ENCODE measurements at regions not wholly inside any gene's neighbourhood (a gene's known extent, or its start where the extent isn't known, plus 50 kb on each side); places are given as distances from the start of the nearest gene placed in this dataset.
A peak's percentile ranks its signal among the peaks of the same experiment; 100 is the strongest.
"Not testable (repeated sequence)": the region's sequence is repeated elsewhere in the genome, so short reads cannot be mapped to it uniquely, and the experiment has no call there.

GRCh38 chr13:80972857-80973478, 632.0 kb upstream of the SPRY2 start:
- no peak for DNase-seq (ENCODE audit: low read depth, low spot score)

GRCh38 chr13:80965097-80965496, 624.2 kb upstream of the SPRY2 start:
- DNase-seq (ENCODE audit: low read depth, low spot score) = no peak

DNA sequence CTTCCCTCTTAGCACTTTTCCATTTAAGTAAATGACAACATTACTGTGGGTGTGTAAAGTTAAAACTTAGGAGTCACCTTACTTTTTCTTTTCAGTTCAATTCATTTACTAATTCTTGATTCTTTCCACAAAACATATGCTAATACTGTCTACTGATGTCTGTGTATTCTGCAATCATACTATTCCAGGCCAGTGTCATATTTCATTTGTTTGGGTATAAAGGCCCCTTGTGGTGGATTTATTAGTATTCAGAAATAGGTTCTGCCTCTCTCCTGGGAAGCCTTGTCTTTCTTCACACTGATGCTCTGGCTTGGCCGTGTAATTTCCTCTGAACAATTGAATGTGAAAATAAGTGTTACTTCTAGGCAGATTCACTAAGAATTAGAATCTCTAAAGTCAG, 621.9 kb upstream of the SPRY2 start:
- DNase-seq (ENCODE audit: low read depth, low spot score) = no peak

DNA sequence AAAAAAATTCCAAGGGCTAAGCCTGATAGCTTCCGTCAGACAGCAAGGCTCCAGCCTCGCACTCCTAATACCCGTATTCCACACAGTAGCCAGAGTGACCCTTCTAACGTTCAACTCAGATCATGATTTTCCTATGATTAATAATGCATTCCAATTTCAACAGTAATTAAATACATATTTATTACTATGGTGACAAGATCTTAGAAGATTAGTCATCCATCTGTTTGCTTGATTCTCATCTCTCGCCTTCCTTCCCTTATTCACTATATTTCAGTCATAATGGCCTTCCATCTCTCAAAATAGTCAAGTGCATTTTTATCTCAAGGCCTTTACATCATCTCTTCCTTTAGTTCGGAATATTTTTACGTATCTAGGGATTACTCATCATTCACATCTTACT, 621.2 kb upstream of the SPRY2 start:
- DNase-seq (ENCODE audit: low read depth, low spot score) = no peak

DNA sequence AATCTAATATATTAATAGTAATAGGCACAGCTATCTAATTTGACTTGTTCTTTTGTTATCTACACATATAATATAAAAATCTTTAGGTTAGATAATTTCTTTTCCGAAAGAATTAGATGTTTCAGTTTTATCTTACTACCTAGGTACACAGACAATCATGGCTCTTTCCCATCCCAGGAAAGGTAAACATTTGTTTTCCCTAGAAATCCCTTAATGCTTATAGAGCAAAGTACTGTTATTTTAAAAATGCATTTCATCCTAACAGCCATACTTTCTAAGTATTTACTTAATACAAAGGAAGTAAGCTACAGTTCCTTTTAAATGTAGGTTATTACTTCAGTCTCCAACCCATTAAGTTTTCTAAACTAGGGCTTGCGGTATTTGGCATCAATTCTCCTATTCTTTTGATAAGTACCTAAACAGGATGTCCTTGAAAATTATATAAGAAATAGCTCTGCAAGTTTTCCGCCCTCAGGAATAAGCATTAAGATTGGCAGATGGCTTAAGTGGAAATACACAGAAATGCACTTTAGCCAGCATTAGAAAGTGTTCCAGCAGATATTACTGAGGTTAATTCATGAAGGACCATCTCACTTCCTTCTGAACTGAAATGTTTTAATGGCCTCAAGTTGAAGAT, 616.2 kb upstream of the SPRY2 start:
- DNase-seq (ENCODE audit: low read depth, low spot score) = no peak

GRCh38 chr13:80955501-80955900, 614.6 kb upstream of the SPRY2 start:
- no peak for DNase-seq (ENCODE audit: low read depth, low spot score)

DNA sequence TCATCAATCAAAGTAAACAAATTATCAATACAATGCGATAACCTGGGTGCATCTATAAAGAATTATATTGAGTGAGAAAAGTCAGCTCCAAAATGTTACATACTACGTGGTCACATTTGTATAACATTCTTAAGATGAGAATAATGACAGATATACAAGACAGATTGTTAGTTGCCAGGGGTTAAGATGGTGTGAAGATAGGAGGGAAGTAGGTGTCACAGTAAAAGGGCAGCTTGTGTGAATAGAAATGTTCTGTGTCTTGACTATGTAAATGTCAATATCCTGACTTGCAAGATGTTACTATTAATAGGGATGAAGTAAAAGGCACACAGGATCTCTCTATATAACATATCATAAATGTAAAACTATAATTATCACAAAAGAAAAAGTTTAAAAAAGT, 611.2 kb upstream of the SPRY2 start:
- DNase-seq (ENCODE audit: low read depth, low spot score) = no peak

DNA sequence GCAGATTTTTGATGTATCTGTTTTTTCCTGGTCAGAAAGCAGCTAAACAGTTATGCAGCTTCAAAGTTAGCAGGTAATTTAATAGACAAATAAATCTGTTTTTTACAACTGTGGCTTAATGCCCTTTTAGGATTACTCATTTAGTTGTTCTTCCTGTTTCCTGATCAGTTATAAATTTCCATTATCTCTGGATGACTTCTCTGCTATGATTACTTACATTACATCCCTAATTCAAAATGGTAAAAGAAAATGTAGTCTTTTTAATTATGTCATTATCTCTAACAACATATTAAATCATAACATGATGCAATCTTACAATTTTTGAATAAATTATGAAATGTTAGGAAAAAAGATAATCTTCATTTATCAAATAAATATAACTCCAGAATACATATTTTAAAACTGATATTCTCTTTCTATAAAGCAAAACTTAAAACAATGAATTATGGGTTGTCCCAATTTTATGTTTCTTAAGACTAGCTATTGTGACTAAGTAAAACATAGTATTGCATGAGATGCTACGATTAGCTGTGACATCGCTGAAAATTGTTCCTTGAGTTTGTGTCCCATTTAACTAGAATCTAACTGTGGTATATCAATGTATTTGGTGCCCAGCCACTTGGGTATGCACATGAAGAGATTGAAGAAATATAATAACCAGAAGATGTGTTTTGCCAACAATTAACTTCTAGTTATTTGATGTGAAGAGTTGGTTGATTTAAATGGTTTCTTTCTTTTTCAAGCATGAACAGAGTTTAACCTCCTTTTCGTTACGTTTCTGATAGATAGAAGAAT, 605.3 kb upstream of the SPRY2 start:
- no peak for DNase-seq (ENCODE audit: low read depth, low spot score)

DNA sequence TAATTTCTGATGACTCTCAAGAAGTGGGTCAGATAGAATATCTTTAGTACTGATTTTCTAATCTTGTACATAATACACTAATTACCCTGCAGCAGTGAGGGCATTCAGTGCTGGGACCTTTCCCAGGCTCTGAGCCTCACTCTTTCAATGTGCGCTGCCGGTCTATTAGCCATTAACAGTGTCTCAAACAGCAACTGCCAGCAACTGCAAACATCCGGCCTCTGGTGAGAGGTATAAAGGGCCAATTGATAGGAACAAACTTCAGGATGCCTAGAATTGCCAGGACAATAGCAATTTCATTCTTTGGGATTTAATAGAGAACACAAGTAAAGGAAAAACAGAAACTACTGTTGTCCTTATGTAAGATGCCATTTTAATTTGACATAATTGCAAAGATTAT, 604.4 kb upstream of the SPRY2 start:
- DNase-seq (ENCODE audit: low read depth, low spot score) = peak; percentile 65

- no peak for DNase-seq (ENCODE audit: low read depth, low spot score)
These were observed 598.7 kb upstream of the SPRY2 start for GRCh38 chr13:80939581-80939980.

GRCh38 chr13:80931766-80932165, 590.8 kb upstream of the SPRY2 start:
- DNase-seq (ENCODE audit: low read depth, low spot score) = no peak

- DNase-seq (ENCODE audit: low read depth, low spot score) = no peak
These were observed 590.2 kb upstream of the SPRY2 start for GRCh38 chr13:80931118-80931517.

DNA sequence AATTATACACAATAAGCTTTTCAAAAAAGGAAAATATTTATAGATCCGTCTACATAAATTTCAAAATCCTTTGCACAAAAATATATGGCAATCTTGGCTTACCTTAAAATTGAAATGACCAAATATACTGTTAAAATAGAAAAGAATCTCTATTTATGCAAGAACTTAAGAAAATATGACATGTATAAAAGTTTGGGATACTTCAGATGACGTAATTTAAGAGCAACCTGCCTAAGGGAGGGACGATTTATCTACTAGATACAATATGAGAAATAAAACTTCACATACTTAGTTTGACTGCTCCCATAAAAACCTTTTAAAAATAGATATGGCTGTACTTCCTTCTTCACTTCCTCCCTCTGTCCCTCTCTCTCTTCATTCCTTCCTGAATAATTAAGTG, 587.3 kb upstream of the SPRY2 start:
- DNase-seq (ENCODE audit: low read depth, low spot score) = no peak

DNA sequence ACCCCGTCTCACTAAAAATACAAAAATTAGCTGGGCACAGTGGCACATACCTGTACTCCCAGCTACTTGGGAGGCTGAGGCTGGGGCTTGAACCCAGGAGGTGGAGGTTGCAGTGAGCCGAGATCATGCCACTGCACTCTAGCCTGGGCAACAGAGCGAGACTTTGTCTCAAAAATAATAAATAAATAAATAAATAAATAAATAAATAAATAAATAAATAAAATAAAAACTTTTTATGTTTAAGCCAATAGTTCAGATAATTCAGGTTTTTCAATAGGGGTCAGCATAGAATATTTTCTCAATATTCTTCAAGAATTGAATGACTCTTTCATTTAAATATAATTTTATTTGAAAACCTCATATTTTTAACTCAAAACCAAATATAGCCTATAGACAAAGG, 585.1 kb upstream of the SPRY2 start:
- not testable (repeated sequence) for DNase-seq (ENCODE audit: low read depth, low spot score)

GRCh38 chr13:80924596-80924995, 583.7 kb upstream of the SPRY2 start:
- DNase-seq (ENCODE audit: low read depth, low spot score) = no peak

DNA sequence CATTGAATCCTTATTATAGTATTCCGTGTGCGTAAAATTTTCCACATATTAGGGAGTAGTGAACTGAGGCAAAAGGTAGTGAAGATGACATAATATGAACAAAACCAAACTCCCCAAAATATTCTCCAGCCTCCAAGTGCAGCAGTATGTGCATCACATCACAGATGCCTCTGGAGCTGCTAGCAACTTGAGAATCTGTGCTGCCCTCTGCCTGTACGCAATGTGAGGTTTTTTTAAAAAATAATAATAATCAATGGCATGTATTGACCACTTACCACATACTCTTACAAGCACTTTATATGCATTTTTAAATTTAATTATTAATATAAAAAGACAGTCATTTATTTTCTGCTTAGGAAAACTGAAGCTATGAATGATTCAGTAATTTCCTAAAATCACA, 583.0 kb upstream of the SPRY2 start:
- DNase-seq (ENCODE audit: low read depth, low spot score) = no peak

DNA sequence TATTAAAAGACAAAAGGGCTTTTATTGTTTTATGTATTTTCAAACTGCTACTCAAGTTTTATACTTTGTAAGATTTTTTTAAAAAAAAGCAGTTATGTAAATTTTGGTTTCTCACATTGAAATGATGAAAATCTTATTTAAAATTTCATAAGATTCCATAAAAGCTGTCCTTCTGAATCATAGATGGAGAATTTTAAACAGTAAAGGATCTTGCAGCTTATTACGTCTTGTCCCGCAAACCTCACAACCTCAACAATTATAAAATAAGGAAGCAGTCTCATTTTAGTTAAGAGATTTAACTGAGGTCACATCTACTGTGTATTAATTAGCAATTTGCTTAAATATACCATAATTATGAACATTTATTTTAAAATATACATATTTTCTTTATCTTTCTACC, 581.0 kb upstream of the SPRY2 start:
- DNase-seq (ENCODE audit: low read depth, low spot score) = no peak

- no peak for DNase-seq (ENCODE audit: low read depth, low spot score)
These were observed 580.6 kb upstream of the SPRY2 start for GRCh38 chr13:80921541-80921940.

- DNase-seq (ENCODE audit: low read depth, low spot score) = no peak
These were observed 565.9 kb upstream of the SPRY2 start for GRCh38 chr13:80906860-80907259.

- no peak for DNase-seq (ENCODE audit: low read depth, low spot score)
These were observed 563.5 kb upstream of the SPRY2 start for GRCh38 chr13:80904386-80904785.

GRCh38 chr13:80903911-80904310, 563.0 kb upstream of the SPRY2 start:
- no peak for DNase-seq (ENCODE audit: low read depth, low spot score)

DNA sequence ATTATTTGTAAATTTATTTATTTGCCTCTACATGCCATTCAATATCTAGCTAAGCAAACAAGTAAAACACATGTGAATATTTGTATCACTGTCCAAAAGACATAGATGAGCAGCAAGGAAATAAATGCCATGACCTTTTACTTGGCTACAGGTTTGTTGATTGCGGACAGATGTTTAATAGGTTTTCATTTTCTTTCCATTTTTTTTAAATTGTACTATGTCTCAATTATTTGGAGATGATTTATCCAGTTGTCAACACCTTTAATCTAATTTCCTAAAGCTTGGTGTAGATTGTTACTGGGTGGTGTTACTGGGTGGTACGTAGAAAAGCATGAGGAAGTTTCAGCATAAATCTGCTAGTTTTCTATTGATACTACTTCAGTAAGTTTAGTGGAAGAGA, 560.6 kb upstream of the SPRY2 start:
- DNase-seq (ENCODE audit: low read depth, low spot score) = no peak

DNA sequence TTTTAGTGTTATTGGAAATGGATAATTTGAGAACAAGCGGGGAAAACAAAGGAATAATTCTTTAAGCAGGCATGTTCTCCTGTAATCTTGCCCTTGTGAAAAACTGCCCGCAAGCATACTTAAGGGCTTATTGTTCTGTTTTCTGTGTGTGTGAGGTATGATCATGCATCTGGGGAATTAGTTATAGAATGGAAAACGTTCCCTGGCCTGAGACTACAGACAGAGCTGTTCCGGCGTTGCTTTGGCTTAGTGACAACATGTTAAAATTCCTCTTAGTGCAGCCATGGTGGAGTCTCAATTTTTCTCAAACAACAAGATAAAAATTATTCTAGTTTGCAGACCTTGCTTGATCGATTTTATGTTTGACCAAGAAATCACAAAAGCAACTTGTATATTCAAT, 560.2 kb upstream of the SPRY2 start:
- DNase-seq (ENCODE audit: low read depth, low spot score) = no peak

Measured in iPS DF 19.7 (cell line).